H9 (cell line): ENCODE measurements at regions not wholly inside any gene's neighbourhood (a gene's known extent, or its start where the extent isn't known, plus 50 kb on each side); places are given as distances from the start of the nearest gene placed in this dataset.

ENCODE experiments used
- DNase-seq: peaks from one replicate; pipeline ENCODE4 v3.0.0-alpha.2; 2017
- H2AFZ ChIP-seq: one replicate; pipeline ENCODE4 v1.6.1; 2013; ENCODE audit warnings: mild to moderate bottlenecking, low read length, control low read depth, moderate library complexity
- H2AK5ac ChIP-seq: 2 replicates; pipeline ENCODE4 v1.6.1; 2013; ENCODE audit warnings: low read length, control low read depth, mixed read lengths; ENCODE audit not compliant: insufficient read length
- H2BK120ac ChIP-seq: one replicate; pipeline ENCODE4 v1.6.1; 2013; ENCODE audit warnings: low read depth, mild to moderate bottlenecking, low read length, control low read depth, inconsistent platforms; ENCODE audit not compliant: poor library complexity, severe bottlenecking
- H2BK12ac ChIP-seq: 2 replicates; pipeline ENCODE4 v1.6.1; 2013; ENCODE audit warnings: low read length, control low read depth, mixed read lengths, low read depth; ENCODE audit not compliant: insufficient read length
- H2BK15ac ChIP-seq: 2 replicates; pipeline ENCODE4 v1.6.1; 2013; ENCODE audit warnings: low read depth, low read length, control low read depth
- H2BK20ac ChIP-seq: one replicate; pipeline ENCODE4 v1.6.1; 2013; ENCODE audit warnings: low read depth, mild to moderate bottlenecking, low read length, control low read depth, inconsistent platforms; ENCODE audit not compliant: poor library complexity, severe bottlenecking
- H2BK5ac ChIP-seq: 2 replicates; pipeline ENCODE4 v1.6.1; 2013; ENCODE audit warnings: low read length, control low read depth, mixed read lengths; ENCODE audit not compliant: insufficient read length
- H3K14ac ChIP-seq: 2 replicates; pipeline ENCODE4 v1.6.1; 2013; ENCODE audit warnings: low read length, control low read depth; ENCODE audit not compliant: insufficient read depth
- H3K18ac ChIP-seq: 2 replicates; pipeline ENCODE4 v1.6.1; 2013; ENCODE audit warnings: low read depth, mild to moderate bottlenecking, mixed read lengths, low read length, control low read depth; ENCODE audit not compliant: insufficient read length
- H3K23ac ChIP-seq: 2 replicates; pipeline ENCODE4 v1.6.1; 2013; ENCODE audit warnings: low read length, control low read depth, mixed read lengths, low read depth; ENCODE audit not compliant: insufficient read length
- H3K23me2 ChIP-seq: 2 replicates; pipeline ENCODE4 v1.6.1; 2013; ENCODE audit warnings: low read depth, mild to moderate bottlenecking, mixed read lengths, low read length, control low read depth; ENCODE audit not compliant: insufficient read length, poor library complexity, severe bottlenecking
- H3K27ac ChIP-seq: 2 replicates; pipeline ENCODE4 v1.5.1; 2013; ENCODE audit warnings: low read length, control low read depth, mixed read lengths, low read depth; ENCODE audit not compliant: insufficient read length
- H3K27me3 ChIP-seq: 2 replicates; pipeline ENCODE4 v1.6.1; 2013; ENCODE audit warnings: low read length, control low read depth, inconsistent platforms; ENCODE audit not compliant: insufficient read depth
- H3K4ac ChIP-seq: 2 replicates; pipeline ENCODE4 v1.6.1; 2013; ENCODE audit warnings: low read depth, mild to moderate bottlenecking, control low read depth, inconsistent platforms, low read length, moderate library complexity
- H3K4me1 ChIP-seq: 2 replicates; pipeline ENCODE4 v1.6.1; 2013; ENCODE audit warnings: low read length, control low read depth, inconsistent platforms; ENCODE audit not compliant: insufficient read depth
- H3K4me2 ChIP-seq: 2 replicates; pipeline ENCODE4 v1.6.1; 2013; ENCODE audit warnings: low read length, control low read depth, mixed read lengths; ENCODE audit not compliant: insufficient read length, insufficient read depth
- H3K56ac ChIP-seq: 2 replicates; pipeline ENCODE4 v1.6.1; 2013; ENCODE audit warnings: low read depth, mild to moderate bottlenecking, mixed read lengths, low read length, control low read depth; ENCODE audit not compliant: insufficient read length
- H3K79me1 ChIP-seq: 2 replicates; pipeline ENCODE4 v1.6.1; 2013; ENCODE audit warnings: low read depth, mild to moderate bottlenecking, moderate library complexity, low read length, control low read depth, inconsistent platforms; ENCODE audit not compliant: insufficient read depth, poor library complexity, severe bottlenecking
- H3K79me2 ChIP-seq: 2 replicates; pipeline ENCODE4 v1.6.1; 2013; ENCODE audit warnings: low read length, control low read depth, inconsistent platforms; ENCODE audit not compliant: insufficient read depth
- H3K9ac ChIP-seq: 2 replicates; pipeline ENCODE4 v1.6.1; 2013; ENCODE audit warnings: low read length, control low read depth, mixed read lengths; ENCODE audit not compliant: insufficient read length; ENCODE audit errors: extremely low read depth
- H3K9me3 ChIP-seq: one replicate; pipeline ENCODE4 v1.6.1; 2013; ENCODE audit warnings: low read depth, low read length, inconsistent platforms; ENCODE audit not compliant: control insufficient read depth
- H3T11ph ChIP-seq: one replicate; pipeline ENCODE4 v1.6.1; 2013; ENCODE audit warnings: mild to moderate bottlenecking, low read length, control low read depth, inconsistent platforms
- H4K20me1 ChIP-seq: one replicate; pipeline ENCODE4 v1.6.1; 2013; ENCODE audit not compliant: control insufficient read depth, insufficient read length, insufficient read depth
- H4K5ac ChIP-seq: 2 replicates; pipeline ENCODE4 v1.6.1; 2013; ENCODE audit warnings: low read depth, mild to moderate bottlenecking, mixed read lengths, low read length, control low read depth; ENCODE audit not compliant: insufficient read length
- H4K8ac ChIP-seq: replicated peaks from 2 replicates; pipeline ENCODE4 v1.6.1; 2013; ENCODE audit warnings: low read length, control low read depth, mixed read lengths, low read depth; ENCODE audit not compliant: insufficient read length
- H4K91ac ChIP-seq: 2 replicates; pipeline ENCODE4 v1.6.1; 2013; ENCODE audit warnings: low read depth, mild to moderate bottlenecking, moderate library complexity, mixed read lengths, low read length, control low read depth; ENCODE audit not compliant: insufficient read length
- H3K27ac Mint-ChIP-seq, 3 experiments: 2 replicates in 2 of 3; 3 replicates in 1 of 3; pipeline ENCODE4 v1.8.0; 2020 to 2021; ENCODE audit warnings: mixed read lengths in 3 of 3, mild to moderate bottlenecking in 1 of 3, moderate library complexity in 1 of 3
- H3K27me3 Mint-ChIP-seq: 2 replicates; pipeline ENCODE4 v1.8.0; 2021; ENCODE audit warnings: low read depth, mild to moderate bottlenecking, moderate library complexity, mixed read lengths
- H3K36me3 Mint-ChIP-seq, 3 experiments: 2 replicates in 2 of 3; 3 replicates in 1 of 3; pipeline ENCODE4 v1.8.0; 2020 to 2021; ENCODE audit warnings: low read depth in 3 of 3, mixed read lengths in 3 of 3; ENCODE audit not compliant: insufficient read depth in 1 of 3
- H3K4me1 Mint-ChIP-seq, 2 experiments: 2 replicates each; pipeline ENCODE4 v1.8.0; 2020; ENCODE audit warnings: mixed read lengths in 2 of 2
- H3K4me3 Mint-ChIP-seq, 2 experiments: 2 replicates in 1 of 2; 3 replicates in 1 of 2; pipeline ENCODE4 v1.8.0; 2020 to 2021; ENCODE audit warnings: mild to moderate bottlenecking in 2 of 2, mixed read lengths in 2 of 2, moderate library complexity in 1 of 2
- H3K9me3 Mint-ChIP-seq, 2 experiments: 2 replicates in 1 of 2; 3 replicates in 1 of 2; pipeline ENCODE4 v1.8.0; 2020; ENCODE audit warnings: mild to moderate bottlenecking in 2 of 2, mixed read lengths in 2 of 2, moderate library complexity in 1 of 2
- CTCF ChIP-seq: fragments of 200-600 bp; sonication (generic); conservative IDR thresholded peaks from 3 replicates; pipeline ENCODE4 v1.8.0; 2021; ENCODE audit warnings: antibody characterized with exemption, mild to moderate bottlenecking
- WGBS: extraction: QIAGEN DNeasy Blood & Tissue Kit; methylation state at CpG from one replicate; pipeline ENCODE4 v1.1.7; 2013; ENCODE audit warnings: missing lambda C conversion rate, low lambda C conversion rate, mixed read lengths; ENCODE audit not compliant: insufficient read length; ENCODE audit errors: extremely low coverage; 5-methylcytosine and 5-hydroxymethylcytosine counted together

- no peaks in the 10 kb centered on the region for H3K27me3 Mint-ChIP-seq
- H2AFZ ChIP-seq, result no peak overlapping the region
- peak; percentile 20 for DNase-seq
- no peak overlapping the region for H3K56ac ChIP-seq
- H4K91ac ChIP-seq, result no peak overlapping the region
- no peak overlapping the region for H3K4me2 ChIP-seq
- H2BK20ac ChIP-seq, result no peak overlapping the region
- H3K79me1 ChIP-seq, result no peaks in the 10 kb centered on the region
- peaks cover 3% of the 10 kb centered on the region; the same call in 1 of the 2 replicates for H3K4me1 ChIP-seq
- no peaks in the 10 kb centered on the region for H3K79me2 ChIP-seq
- H3K4me1 Mint-ChIP-seq, result peaks cover 12 to 16% of the 10 kb centered on the region in 2 experiments
- no peaks in the 10 kb centered on the region for H3K23me2 ChIP-seq
- no peak for TF ChIP-seq CTCF
- H3T11ph ChIP-seq, result no peak overlapping the region
- no peaks in the 10 kb centered on the region for H3K36me3 Mint-ChIP-seq
- no peak overlapping the region for H3K4me3 Mint-ChIP-seq
- H4K8ac ChIP-seq, result no peak overlapping the region
- H4K5ac ChIP-seq, result no peak overlapping the region
- H3K9ac ChIP-seq, result no peak overlapping the region
- H2BK5ac ChIP-seq, result no peak overlapping the region
- H3K27me3 ChIP-seq, result no peaks in the 10 kb centered on the region
- WGBS, result no CpG with 5 or more reads among the region's 23 CpGs
- H3K9me3 Mint-ChIP-seq, result peaks cover 0 to 2% of the 10 kb centered on the region in 2 experiments; a peak in 3 of 5 replicates
- H2AK5ac ChIP-seq, result no peak overlapping the region
- no peak overlapping the region for H2BK120ac ChIP-seq
- H3K27ac Mint-ChIP-seq, result no peak overlapping the region
- H3K23ac ChIP-seq, result no peak overlapping the region
- H3K27ac ChIP-seq, result no peak overlapping the region
- H4K20me1 ChIP-seq, result no peaks in the 10 kb centered on the region
- H2BK12ac ChIP-seq, result no peak overlapping the region
- no peak overlapping the region for H2BK15ac ChIP-seq
- no peak overlapping the region for H3K14ac ChIP-seq
- no peak overlapping the region for H3K4ac ChIP-seq
- no peak overlapping the region for H3K18ac ChIP-seq
- no peaks in the 10 kb centered on the region for H3K9me3 ChIP-seq
Measured at GRCh38 chr6:167422934-167423333, 98.0 kb downstream of the TTLL2 start.
